ENCODE measurements at regions not wholly inside any gene's neighbourhood (a gene's known extent, or its start where the extent isn't known, plus 50 kb on each side); places are given as distances from the start of the nearest gene placed in this dataset.

DNA sequence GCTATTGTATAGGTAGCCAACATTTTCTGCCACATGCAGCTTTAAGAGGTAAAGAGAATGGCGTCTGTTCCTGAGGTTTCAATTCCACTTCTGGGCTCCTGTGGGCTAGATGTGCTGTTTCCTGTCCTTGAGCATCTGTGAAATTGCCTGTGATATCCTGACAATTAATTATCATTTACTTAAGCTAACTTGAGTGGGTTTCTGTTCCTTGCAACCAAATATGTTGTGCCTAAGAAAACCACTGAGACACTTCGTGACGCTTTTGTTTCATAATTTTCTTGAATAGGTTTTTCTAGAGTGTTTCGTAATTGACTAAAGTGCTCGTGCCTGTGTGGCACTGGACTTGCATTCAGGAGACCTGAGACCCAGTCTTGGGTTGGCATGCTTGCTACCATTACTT lies 127.3 kb upstream of the POU3F1 start:
- no peak for TF ChIP-seq POLR2AphosphoS5 (IDR thresholded peaks at IDR 0.05; ENCODE audit: low read depth, low read length)
- TF ChIP-seq, protein P1, sequence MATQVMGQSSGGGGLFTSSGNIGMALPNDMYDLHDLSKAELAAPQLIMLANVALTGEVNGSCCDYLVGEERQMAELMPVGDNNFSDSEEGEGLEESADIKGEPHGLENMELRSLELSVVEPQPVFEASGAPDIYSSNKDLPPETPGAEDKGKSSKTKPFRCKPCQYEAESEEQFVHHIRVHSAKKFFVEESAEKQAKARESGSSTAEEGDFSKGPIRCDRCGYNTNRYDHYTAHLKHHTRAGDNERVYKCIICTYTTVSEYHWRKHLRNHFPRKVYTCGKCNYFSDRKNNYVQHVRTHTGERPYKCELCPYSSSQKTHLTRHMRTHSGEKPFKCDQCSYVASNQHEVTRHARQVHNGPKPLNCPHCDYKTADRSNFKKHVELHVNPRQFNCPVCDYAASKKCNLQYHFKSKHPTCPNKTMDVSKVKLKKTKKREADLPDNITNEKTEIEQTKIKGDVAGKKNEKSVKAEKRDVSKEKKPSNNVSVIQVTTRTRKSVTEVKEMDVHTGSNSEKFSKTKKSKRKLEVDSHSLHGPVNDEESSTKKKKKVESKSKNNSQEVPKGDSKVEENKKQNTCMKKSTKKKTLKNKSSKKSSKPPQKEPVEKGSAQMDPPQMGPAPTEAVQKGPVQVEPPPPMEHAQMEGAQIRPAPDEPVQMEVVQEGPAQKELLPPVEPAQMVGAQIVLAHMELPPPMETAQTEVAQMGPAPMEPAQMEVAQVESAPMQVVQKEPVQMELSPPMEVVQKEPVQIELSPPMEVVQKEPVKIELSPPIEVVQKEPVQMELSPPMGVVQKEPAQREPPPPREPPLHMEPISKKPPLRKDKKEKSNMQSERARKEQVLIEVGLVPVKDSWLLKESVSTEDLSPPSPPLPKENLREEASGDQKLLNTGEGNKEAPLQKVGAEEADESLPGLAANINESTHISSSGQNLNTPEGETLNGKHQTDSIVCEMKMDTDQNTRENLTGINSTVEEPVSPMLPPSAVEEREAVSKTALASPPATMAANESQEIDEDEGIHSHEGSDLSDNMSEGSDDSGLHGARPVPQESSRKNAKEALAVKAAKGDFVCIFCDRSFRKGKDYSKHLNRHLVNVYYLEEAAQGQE (IDR thresholded peaks at IDR 0.05; ENCODE audit: insufficient read depth in 1 of 2, low read depth in 2 of 2, low read length in 2 of 2) = no peak
- no peak for TF ChIP-seq TAF1 (IDR thresholded peaks at IDR 0.05; ENCODE audit: borderline replicate concordance, insufficient read depth, low read length)

Measured in PFSK-1 (cell line).